ENCODE measurements at regions not wholly inside any gene's neighbourhood (a gene's known extent, or its start where the extent isn't known, plus 50 kb on each side); places are given as distances from the start of the nearest gene placed in this dataset.

- H3K4me3 ChIP-seq = no peak overlapping the region
- 79 to 82% methylated on average over 7 of the region's 7 CpGs for WGBS, 2 donors
- no peak for DNase-seq (ENCODE audit: low spot score in 2 of 2)
- no peaks in the 10 kb centered on the region for H3K36me3 ChIP-seq
- TF ChIP-seq EP300 (IDR thresholded peaks at IDR 0.05) (no peak), POLR2A (IDR thresholded peaks at IDR 0.05) (no peak), CTCF (IDR thresholded peaks at IDR 0.05) (no peak)
- H3K27me3 ChIP-seq = no peaks in the 10 kb centered on the region
- H3K4me1 ChIP-seq = peaks cover 0 to 62% (median 1%) of the 10 kb centered on the region in 4 donors
- no peaks in the 10 kb centered on the region for H3K9me3 ChIP-seq
- H3K27ac ChIP-seq = no peak overlapping the region
Observed at GRCh38 chr20:19922716-19923115, 94.4 kb upstream of the NAA20 start.

- Histone ChIP-seq H3K27me3 (no peaks in the 10 kb centered on the region), H3K9me3 (no peaks in the 10 kb centered on the region), H3K4me1 (peaks cover 0 to 64% (median 0%) of the 10 kb centered on the region in 4 donors), H3K36me3 (no peaks in the 10 kb centered on the region), H3K27ac (no peak overlapping the region), H3K4me3 (no peak overlapping the region)
- DNase-seq (ENCODE audit: low spot score in 2 of 2) = no peak
- TF ChIP-seq CTCF (IDR thresholded peaks at IDR 0.05) (no peak), POLR2A (IDR thresholded peaks at IDR 0.05) (no peak), EP300 (IDR thresholded peaks at IDR 0.05) (no peak)
- WGBS, 2 donors = 89 to 92% methylated on average over 3 of the region's 3 CpGs
Observed at GRCh38 chr20:19923762-19924161, 93.4 kb upstream of the NAA20 start.

GRCh38 chr20:19924255-19924654 is 92.9 kb upstream of the NAA20 start:
- no peak for TF ChIP-seq EP300 (IDR thresholded peaks at IDR 0.05)
- TF ChIP-seq POLR2A (IDR thresholded peaks at IDR 0.05) = no peak
- no peak for TF ChIP-seq CTCF (IDR thresholded peaks at IDR 0.05)

GRCh38 chr20:19926591-19926990 is 90.6 kb upstream of the NAA20 start:
- 58 to 69% methylated on average over 4 of the region's 4 CpGs for WGBS, 2 donors

More at GRCh38 chr20:19924255-19924654, 92.9 kb upstream of the NAA20 start:
- H3K27me3 ChIP-seq = no peaks in the 10 kb centered on the region
- peaks cover 0 to 62% (median 0%) of the 10 kb centered on the region in 4 donors for H3K4me1 ChIP-seq
- no peak overlapping the region for H3K27ac ChIP-seq
- WGBS, 2 donors = 85 to 93% methylated on average over 5 of the region's 5 CpGs
- no peak overlapping the region for H3K4me3 ChIP-seq
- no peak for DNase-seq (ENCODE audit: low spot score in 2 of 2)
- no peaks in the 10 kb centered on the region for H3K36me3 ChIP-seq
- H3K9me3 ChIP-seq = no peaks in the 10 kb centered on the region

More at GRCh38 chr20:19926591-19926990, 90.6 kb upstream of the NAA20 start:
- DNase-seq (ENCODE audit: low spot score in 2 of 2) = no peak
- H3K4me1 ChIP-seq = peaks cover 0 to 53% (median 2%) of the 10 kb centered on the region in 4 donors
- H3K9me3 ChIP-seq = no peaks in the 10 kb centered on the region
- H3K36me3 ChIP-seq = no peaks in the 10 kb centered on the region
- H3K27ac ChIP-seq = no peak overlapping the region
- TF ChIP-seq POLR2A (IDR thresholded peaks at IDR 0.05) (no peak), CTCF (IDR thresholded peaks at IDR 0.05) (no peak), EP300 (IDR thresholded peaks at IDR 0.05) (no peak)
- no peaks in the 10 kb centered on the region for H3K27me3 ChIP-seq
- H3K4me3 ChIP-seq = no peak overlapping the region

All from tibial nerve (tissue), 4 donors.